ENCODE measurements at regions not wholly inside any gene's neighbourhood (a gene's known extent, or its start where the extent isn't known, plus 50 kb on each side); places are given as distances from the start of the nearest gene placed in this dataset.
"Not testable (repeated sequence)": the region's sequence is repeated elsewhere in the genome, so short reads cannot be mapped to it uniquely, and the experiment has no call there.

DNA sequence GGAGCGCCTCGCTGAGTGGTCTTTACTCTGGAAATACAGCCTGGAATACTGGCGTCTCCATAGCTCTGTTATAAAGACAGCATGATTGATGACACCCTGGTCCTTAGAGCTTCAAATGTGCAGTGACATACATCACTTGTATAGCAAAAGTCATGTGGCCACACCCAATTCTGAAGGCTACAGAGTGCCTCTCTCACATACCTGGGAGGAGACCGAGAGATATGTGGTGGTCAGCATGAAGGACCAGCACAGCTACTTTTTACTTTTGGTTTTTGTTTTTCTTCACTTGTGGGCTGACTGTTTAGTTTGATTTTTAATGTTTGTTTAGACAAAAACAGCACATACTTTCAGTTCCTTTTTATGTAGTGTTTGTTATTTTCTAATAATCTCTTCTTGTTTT lies 938.5 kb upstream of the SOX11 start:
- H3K27me3 ChIP-seq (ENCODE audit: control insufficient read depth in 1 of 2, insufficient read depth in 2 of 2, low read length in 2 of 2) = peaks cover 0 to 2% of the 10 kb centered on the region in 2 donors
- H3K4me1 ChIP-seq (ENCODE audit: control insufficient read depth, insufficient read depth, low read length) = no peaks in the 10 kb centered on the region
- no peaks in the 10 kb centered on the region for H3K36me3 ChIP-seq (ENCODE audit: control insufficient read depth in 2 of 2, insufficient read depth in 2 of 2, low read length in 2 of 2)
- no peak overlapping the region for H3K9ac ChIP-seq (ENCODE audit: low read length in 2 of 2)
- H3K9me3 ChIP-seq (ENCODE audit: control insufficient read depth in 2 of 2, low read length in 2 of 2) = peaks cover 0 to 3% of the 10 kb centered on the region in 2 donors
- H3K4me3 ChIP-seq (ENCODE audit: low read length in 2 of 2) = no peak overlapping the region
- no peak overlapping the region for H3K27ac ChIP-seq (ENCODE audit: low read length)

- Histone ChIP-seq H3K9me3 (ENCODE audit: control insufficient read depth in 2 of 2, low read length in 2 of 2) (peaks cover under 1 to 6% of the 10 kb centered on the region in 2 donors), H3K27me3 (ENCODE audit: control insufficient read depth in 1 of 2, insufficient read depth in 2 of 2, low read length in 2 of 2) (no peaks in the 10 kb centered on the region), H3K4me3 (ENCODE audit: low read length in 2 of 2) (no peak overlapping the region)
Measured at GRCh38 chr2:4762951-4763376, 929.2 kb upstream of the SOX11 start.

GRCh38 chr2:4765787-4766530 lies 926.2 kb upstream of the SOX11 start:
- no peaks in the 10 kb centered on the region for H3K27me3 ChIP-seq (ENCODE audit: control insufficient read depth in 1 of 2, insufficient read depth in 2 of 2, low read length in 2 of 2)
- no peak overlapping the region for H3K27ac ChIP-seq (ENCODE audit: low read length)
- H3K9me3 ChIP-seq (ENCODE audit: control insufficient read depth in 2 of 2, low read length in 2 of 2) = peaks cover 0 to 6% of the 10 kb centered on the region in 2 donors
- no peak overlapping the region for H3K4me3 ChIP-seq (ENCODE audit: low read length in 2 of 2)
- no peak overlapping the region for H3K9ac ChIP-seq (ENCODE audit: low read length in 2 of 2)
- no peaks in the 10 kb centered on the region for H3K4me1 ChIP-seq (ENCODE audit: control insufficient read depth, insufficient read depth, low read length)
- H3K36me3 ChIP-seq (ENCODE audit: control insufficient read depth in 2 of 2, insufficient read depth in 2 of 2, low read length in 2 of 2) = no peaks in the 10 kb centered on the region

More at GRCh38 chr2:4762951-4763376, 929.2 kb upstream of the SOX11 start:
- Histone ChIP-seq H3K9ac (ENCODE audit: low read length in 2 of 2) (no peak overlapping the region), H3K4me1 (ENCODE audit: control insufficient read depth, insufficient read depth, low read length) (no peaks in the 10 kb centered on the region), H3K27ac (ENCODE audit: low read length) (no peak overlapping the region), H3K36me3 (ENCODE audit: control insufficient read depth in 2 of 2, insufficient read depth in 2 of 2, low read length in 2 of 2) (no peaks in the 10 kb centered on the region)

DNA sequence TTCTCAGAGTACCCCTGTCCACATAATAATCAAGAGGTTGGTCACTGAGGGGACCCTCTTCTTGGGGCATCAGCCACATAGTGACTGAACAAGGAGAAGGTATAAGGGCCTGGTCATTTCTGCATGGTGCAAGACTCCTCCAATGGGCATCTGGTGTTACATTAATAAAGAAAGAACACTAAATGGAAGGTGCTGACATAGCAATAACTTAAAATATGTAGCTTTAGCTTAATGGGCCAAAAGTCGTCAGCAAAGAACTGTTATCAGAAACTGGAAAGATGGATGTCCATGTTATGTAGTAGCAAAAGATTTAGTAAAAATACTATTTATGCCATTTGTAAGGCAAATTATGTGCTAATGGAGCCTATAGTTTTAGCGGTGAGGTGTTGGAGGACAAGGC lies 916.5 kb upstream of the SOX11 start:
- H3K27ac ChIP-seq (ENCODE audit: low read length) = no peak overlapping the region
- no peak overlapping the region for H3K4me3 ChIP-seq (ENCODE audit: low read length in 2 of 2)
- H3K27me3 ChIP-seq (ENCODE audit: control insufficient read depth in 1 of 2, insufficient read depth in 2 of 2, low read length in 2 of 2) = no peaks in the 10 kb centered on the region
- H3K9ac ChIP-seq (ENCODE audit: low read length in 2 of 2) = no peak overlapping the region
- H3K9me3 ChIP-seq (ENCODE audit: control insufficient read depth in 2 of 2, low read length in 2 of 2) = no peaks in the 10 kb centered on the region
- no peaks in the 10 kb centered on the region for H3K4me1 ChIP-seq (ENCODE audit: control insufficient read depth, insufficient read depth, low read length)
- no peaks in the 10 kb centered on the region for H3K36me3 ChIP-seq (ENCODE audit: control insufficient read depth in 2 of 2, insufficient read depth in 2 of 2, low read length in 2 of 2)

- Histone ChIP-seq H3K4me3 (ENCODE audit: low read length in 2 of 2) (no peak overlapping the region), H3K9ac (ENCODE audit: low read length in 2 of 2) (no peak overlapping the region), H3K9me3 (ENCODE audit: control insufficient read depth in 2 of 2, low read length in 2 of 2) (peaks cover 0 to 6% of the 10 kb centered on the region in 2 donors), H3K27ac (ENCODE audit: low read length) (no peak overlapping the region), H3K27me3 (ENCODE audit: control insufficient read depth in 1 of 2, insufficient read depth in 2 of 2, low read length in 2 of 2) (no peaks in the 10 kb centered on the region), H3K36me3 (ENCODE audit: control insufficient read depth in 2 of 2, insufficient read depth in 2 of 2, low read length in 2 of 2) (no peaks in the 10 kb centered on the region), H3K4me1 (ENCODE audit: control insufficient read depth, insufficient read depth, low read length) (no peaks in the 10 kb centered on the region)
Measured at GRCh38 chr2:4780679-4781078, 911.5 kb upstream of the SOX11 start.

- Histone ChIP-seq H3K4me3 (ENCODE audit: low read length in 2 of 2) (no peak overlapping the region), H3K9ac (ENCODE audit: low read length in 2 of 2) (no peak overlapping the region), H3K36me3 (ENCODE audit: control insufficient read depth in 2 of 2, insufficient read depth in 2 of 2, low read length in 2 of 2) (no peaks in the 10 kb centered on the region), H3K27ac (ENCODE audit: low read length) (no peak overlapping the region), H3K4me1 (ENCODE audit: control insufficient read depth, insufficient read depth, low read length) (no peaks in the 10 kb centered on the region), H3K27me3 (ENCODE audit: control insufficient read depth in 1 of 2, insufficient read depth in 2 of 2, low read length in 2 of 2) (no peaks in the 10 kb centered on the region), H3K9me3 (ENCODE audit: control insufficient read depth in 2 of 2, low read length in 2 of 2) (peaks cover 0 to 6% of the 10 kb centered on the region in 2 donors)
Measured at GRCh38 chr2:4782647-4783046, 909.5 kb upstream of the SOX11 start.

GRCh38 chr2:4791488-4791887 lies 900.7 kb upstream of the SOX11 start:
- no peak overlapping the region for H3K27ac ChIP-seq (ENCODE audit: low read length)
- no peaks in the 10 kb centered on the region for H3K27me3 ChIP-seq (ENCODE audit: control insufficient read depth in 1 of 2, insufficient read depth in 2 of 2, low read length in 2 of 2)
- peaks cover 0 to 3% of the 10 kb centered on the region in 2 donors for H3K9me3 ChIP-seq (ENCODE audit: control insufficient read depth in 2 of 2, low read length in 2 of 2)
- no peaks in the 10 kb centered on the region for H3K4me1 ChIP-seq (ENCODE audit: control insufficient read depth, insufficient read depth, low read length)
- no peaks in the 10 kb centered on the region for H3K36me3 ChIP-seq (ENCODE audit: control insufficient read depth in 2 of 2, insufficient read depth in 2 of 2, low read length in 2 of 2)
- no peak overlapping the region for H3K9ac ChIP-seq (ENCODE audit: low read length in 2 of 2)
- H3K4me3 ChIP-seq (ENCODE audit: low read length in 2 of 2) = no peak overlapping the region

GRCh38 chr2:4792126-4792525 lies 900.1 kb upstream of the SOX11 start:
- Histone ChIP-seq H3K4me3 (ENCODE audit: low read length in 2 of 2) (no peak overlapping the region), H3K9ac (ENCODE audit: low read length in 2 of 2) (no peak overlapping the region)

GRCh38 chr2:4803396-4803795 lies 888.8 kb upstream of the SOX11 start:
- H3K4me1 ChIP-seq (ENCODE audit: control insufficient read depth, insufficient read depth, low read length) = no peaks in the 10 kb centered on the region
- no peaks in the 10 kb centered on the region for H3K27me3 ChIP-seq (ENCODE audit: control insufficient read depth in 1 of 2, insufficient read depth in 2 of 2, low read length in 2 of 2)
- no peaks in the 10 kb centered on the region for H3K9me3 ChIP-seq (ENCODE audit: control insufficient read depth in 2 of 2, low read length in 2 of 2)
- no peaks in the 10 kb centered on the region for H3K36me3 ChIP-seq (ENCODE audit: control insufficient read depth in 2 of 2, insufficient read depth in 2 of 2, low read length in 2 of 2)
- H3K9ac ChIP-seq (ENCODE audit: low read length in 2 of 2) = no peak overlapping the region
- no peak overlapping the region for H3K27ac ChIP-seq (ENCODE audit: low read length)
- no peak overlapping the region for H3K4me3 ChIP-seq (ENCODE audit: low read length in 2 of 2)

More at GRCh38 chr2:4792126-4792525, 900.1 kb upstream of the SOX11 start:
- no peak overlapping the region for H3K27ac ChIP-seq (ENCODE audit: low read length)
- no peaks in the 10 kb centered on the region for H3K27me3 ChIP-seq (ENCODE audit: control insufficient read depth in 1 of 2, insufficient read depth in 2 of 2, low read length in 2 of 2)
- no peaks in the 10 kb centered on the region for H3K36me3 ChIP-seq (ENCODE audit: control insufficient read depth in 2 of 2, insufficient read depth in 2 of 2, low read length in 2 of 2)
- no peaks in the 10 kb centered on the region for H3K4me1 ChIP-seq (ENCODE audit: control insufficient read depth, insufficient read depth, low read length)
- peaks cover under 1 to 3% of the 10 kb centered on the region in 2 donors for H3K9me3 ChIP-seq (ENCODE audit: control insufficient read depth in 2 of 2, low read length in 2 of 2)

GRCh38 chr2:4814137-4814536 lies 878.0 kb upstream of the SOX11 start:
- H3K36me3 ChIP-seq (ENCODE audit: control insufficient read depth in 2 of 2, insufficient read depth in 2 of 2, low read length in 2 of 2); H3K27ac ChIP-seq (ENCODE audit: low read length); H3K9ac ChIP-seq (ENCODE audit: low read length in 2 of 2); H3K27me3 ChIP-seq (ENCODE audit: control insufficient read depth in 1 of 2, insufficient read depth in 2 of 2, low read length in 2 of 2); H3K4me3 ChIP-seq (ENCODE audit: low read length in 2 of 2); H3K4me1 ChIP-seq (ENCODE audit: control insufficient read depth, insufficient read depth, low read length); H3K9me3 ChIP-seq (ENCODE audit: control insufficient read depth in 2 of 2, low read length in 2 of 2): not testable (repeated sequence)

GRCh38 chr2:4827836-4828235 lies 864.3 kb upstream of the SOX11 start:
- Histone ChIP-seq H3K9ac (ENCODE audit: low read length in 2 of 2) (no peak overlapping the region), H3K4me3 (ENCODE audit: low read length in 2 of 2) (no peak overlapping the region), H3K36me3 (ENCODE audit: control insufficient read depth in 2 of 2, insufficient read depth in 2 of 2, low read length in 2 of 2) (no peaks in the 10 kb centered on the region), H3K27me3 (ENCODE audit: control insufficient read depth in 1 of 2, insufficient read depth in 2 of 2, low read length in 2 of 2) (no peaks in the 10 kb centered on the region), H3K27ac (ENCODE audit: low read length) (no peak overlapping the region), H3K9me3 (ENCODE audit: control insufficient read depth in 2 of 2, low read length in 2 of 2) (no peaks in the 10 kb centered on the region), H3K4me1 (ENCODE audit: control insufficient read depth, insufficient read depth, low read length) (no peaks in the 10 kb centered on the region)
